ENCODE measurements at regions not wholly inside any gene's neighbourhood (a gene's known extent, or its start where the extent isn't known, plus 50 kb on each side); places are given as distances from the start of the nearest gene placed in this dataset.

- no peak for TF ChIP-seq EP300 (IDR thresholded peaks at IDR 0.05)
- no peak for TF ChIP-seq CTCF (IDR thresholded peaks at IDR 0.05)
- TF ChIP-seq POLR2AphosphoS5 (IDR thresholded peaks at IDR 0.05): no peak
Observed at GRCh38 chr3:87501076-87501475, 224.7 kb upstream of the POU1F1 start.
